UCSD-AML1 (cell line): ENCODE measurements at regions not wholly inside any gene's neighbourhood (a gene's known extent, or its start where the extent isn't known, plus 50 kb on each side); places are given as distances from the start of the nearest gene placed in this dataset.
"Not testable (repeated sequence)": the region's sequence is repeated elsewhere in the genome, so short reads cannot be mapped to it uniquely, and the experiment has no call there.

Source experiments
- DNase-seq: peaks from one replicate; lab custom pipeline; 2025; ENCODE audit not compliant: unreplicated experiment; lab: John Stamatoyannopoulos, UW

DNA sequence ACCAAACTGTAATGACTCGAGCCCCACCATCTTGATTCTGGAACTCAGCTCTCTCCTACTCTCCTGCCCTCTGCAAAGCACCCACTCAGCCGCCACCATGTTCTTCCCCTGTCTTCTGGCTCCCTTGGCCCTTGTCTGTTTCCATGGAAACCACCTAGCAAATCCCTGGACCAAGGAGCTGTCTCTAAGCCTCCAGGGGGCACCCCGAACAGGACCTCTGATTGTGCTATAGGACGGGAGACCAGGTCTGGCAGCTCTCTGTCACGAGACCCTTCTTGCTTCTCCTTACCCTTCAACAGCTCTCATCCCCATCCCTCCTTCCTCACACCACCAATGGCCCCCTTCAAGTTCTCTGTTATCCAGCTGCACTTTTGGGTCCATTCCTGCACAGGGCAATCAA, 277.7 kb upstream of the ZNF507 start:
- DNase-seq = no peak

DNA sequence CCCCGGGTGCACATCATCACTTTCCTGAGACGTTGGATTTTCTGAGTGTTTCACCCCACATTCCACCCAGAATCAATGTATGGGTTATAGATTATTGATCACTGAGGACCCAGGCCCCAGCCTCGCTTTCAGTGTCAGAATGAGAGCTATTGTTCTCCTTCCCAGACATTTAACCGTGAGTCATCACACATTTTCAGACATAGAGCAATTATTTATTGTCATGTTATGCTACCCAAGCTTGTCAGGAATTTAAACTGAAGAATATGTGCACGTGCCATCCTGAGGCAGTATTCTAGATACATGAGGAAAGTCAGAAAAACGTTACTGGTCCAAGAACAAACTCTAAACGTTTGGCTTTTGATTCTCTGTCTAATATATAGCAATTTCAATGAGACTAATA, 276.6 kb upstream of the ZNF507 start:
- DNase-seq = no peak

DNA sequence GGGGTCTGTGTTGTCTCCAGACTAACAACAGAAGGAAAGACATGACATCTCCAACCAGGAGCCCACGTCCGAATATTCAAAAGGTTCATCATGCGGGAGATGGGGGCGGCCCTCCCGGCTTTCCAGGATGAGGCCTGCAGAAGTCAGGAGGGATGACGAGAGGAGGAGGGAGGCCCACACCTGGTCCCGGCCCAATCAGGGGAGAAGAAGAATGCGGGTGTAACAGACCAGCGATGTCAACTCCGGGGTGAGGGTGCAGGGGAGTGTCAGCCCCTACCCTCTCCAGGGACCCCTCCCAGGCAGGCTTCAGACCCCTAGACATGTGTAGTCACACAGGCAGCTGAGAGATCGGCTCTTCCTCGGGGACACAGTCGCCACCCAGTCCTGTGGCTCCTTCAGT, 275.3 kb upstream of the ZNF507 start:
- no peak for DNase-seq

DNA sequence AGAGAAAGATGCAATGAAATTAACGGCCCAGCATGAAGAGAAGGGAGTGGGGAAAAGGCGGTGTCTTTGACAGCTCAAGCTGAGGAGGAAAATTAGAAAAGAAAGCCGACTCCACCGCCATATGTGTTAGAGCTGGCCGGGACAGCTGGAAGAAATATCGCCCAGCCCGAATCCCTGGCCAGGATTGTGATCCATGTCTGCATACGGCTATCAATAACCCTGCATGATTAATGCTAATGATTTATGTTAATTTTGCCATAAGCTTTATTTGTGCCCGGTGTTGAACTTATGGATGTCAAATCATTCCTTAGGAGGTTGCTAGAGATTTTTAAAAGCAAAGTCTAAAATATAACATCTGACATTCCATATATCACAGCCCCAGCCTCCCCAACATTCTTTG, 263.4 kb upstream of the ZNF507 start:
- no peak for DNase-seq

DNA sequence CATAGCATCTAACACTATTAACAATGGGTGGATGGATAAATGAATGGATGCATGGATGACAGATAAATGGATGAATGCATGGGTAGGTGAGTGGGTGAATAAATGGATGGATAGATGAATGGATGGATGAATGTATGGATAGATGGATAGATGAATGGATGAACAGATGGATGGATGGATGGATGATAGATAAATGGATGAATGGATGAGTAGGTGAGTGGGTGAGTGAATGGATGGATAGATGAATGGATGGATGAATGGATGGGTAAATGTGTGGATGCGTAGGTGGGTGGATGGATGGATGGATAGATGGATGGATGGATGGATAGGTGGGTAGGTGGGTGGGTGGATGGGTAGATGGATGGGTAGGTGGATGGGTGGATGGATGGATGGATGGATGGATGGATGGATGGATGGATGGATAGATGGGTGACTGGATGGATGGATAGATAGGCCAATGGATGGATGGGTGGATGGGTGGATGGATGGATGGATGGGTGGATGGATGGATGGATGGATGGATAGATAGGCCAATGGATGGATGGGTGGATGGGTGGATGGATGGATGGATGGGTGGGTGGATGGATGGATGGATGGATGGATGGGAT, 260.6 kb upstream of the ZNF507 start:
- DNase-seq = not testable (repeated sequence)

DNA sequence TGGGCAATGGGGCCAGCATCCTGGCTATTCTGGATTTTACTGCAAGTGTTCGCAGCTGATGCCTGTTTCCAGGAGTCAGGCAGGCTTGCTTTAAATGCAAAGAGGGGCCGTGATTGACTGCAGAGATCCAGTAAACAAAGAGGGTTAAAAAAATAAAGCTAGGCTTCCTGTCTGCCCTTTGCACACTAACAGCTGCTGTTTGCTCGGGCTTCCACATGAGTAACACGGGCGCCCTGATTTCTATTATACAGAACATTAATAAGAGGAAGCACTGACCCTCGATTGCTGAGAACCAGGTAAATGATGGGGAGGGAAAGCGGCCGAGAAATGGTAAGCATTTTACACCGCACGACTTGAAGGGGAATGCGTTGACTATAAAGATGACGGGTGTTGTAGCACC, 254.2 kb upstream of the ZNF507 start:
- DNase-seq = no peak

DNA sequence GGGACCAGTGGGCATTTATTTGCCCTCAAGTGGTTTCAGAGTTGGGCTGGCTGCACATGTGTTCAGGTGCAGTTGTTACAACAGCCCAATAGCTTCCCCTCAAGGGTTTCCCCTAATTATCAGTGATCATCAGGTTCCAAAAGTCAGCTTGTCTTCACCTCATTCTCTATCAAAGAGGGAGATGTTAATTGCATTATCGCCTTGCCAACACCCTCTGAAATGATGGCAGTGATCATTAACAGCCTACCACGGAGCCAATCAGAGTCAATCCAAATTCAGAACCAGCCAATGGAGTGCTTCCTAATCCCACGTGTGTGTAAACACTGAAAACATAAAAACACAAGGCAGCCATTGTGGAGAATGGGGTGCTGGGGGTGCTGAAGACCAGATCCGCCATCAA, 248.4 kb upstream of the ZNF507 start:
- no peak for DNase-seq

DNA sequence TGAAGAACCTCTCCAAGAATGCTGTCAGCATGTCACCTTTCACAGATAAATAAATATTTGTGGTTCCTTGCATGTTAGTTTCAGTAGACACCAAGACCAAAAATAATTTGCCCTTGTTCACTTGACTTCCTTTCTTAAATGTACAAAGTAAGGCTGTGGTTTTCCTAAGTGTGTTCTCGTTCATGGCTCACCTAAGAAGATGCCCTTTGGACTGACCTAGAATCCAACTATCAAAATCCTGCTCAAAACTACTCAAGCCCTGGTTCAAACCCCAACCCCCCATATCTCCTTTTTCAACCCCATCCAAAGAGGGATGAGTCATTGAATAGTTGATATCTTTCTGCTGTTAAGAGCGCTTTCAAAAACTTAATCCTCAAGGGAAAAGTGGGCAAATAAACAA, 247.8 kb upstream of the ZNF507 start:
- DNase-seq = no peak

DNA sequence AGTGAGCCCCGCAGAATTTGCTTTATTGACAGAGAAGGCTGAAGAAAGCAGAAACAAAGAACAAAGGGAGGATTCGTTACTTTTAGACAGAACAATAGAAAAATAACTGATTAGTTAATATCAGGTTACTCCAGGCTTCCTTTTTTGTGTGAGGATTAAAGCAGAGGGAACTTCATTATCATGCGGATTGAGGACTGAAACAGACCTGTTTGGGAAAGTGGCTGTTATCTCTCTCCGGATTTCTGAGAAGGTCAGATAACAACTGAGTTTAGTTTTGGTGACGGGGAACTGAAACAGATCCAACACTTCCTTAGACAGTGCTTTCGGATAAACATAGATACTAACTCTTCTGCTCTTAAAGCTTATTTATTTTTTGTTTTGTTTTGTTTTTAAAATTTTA, 246.4 kb upstream of the ZNF507 start:
- DNase-seq = no peak

DNA sequence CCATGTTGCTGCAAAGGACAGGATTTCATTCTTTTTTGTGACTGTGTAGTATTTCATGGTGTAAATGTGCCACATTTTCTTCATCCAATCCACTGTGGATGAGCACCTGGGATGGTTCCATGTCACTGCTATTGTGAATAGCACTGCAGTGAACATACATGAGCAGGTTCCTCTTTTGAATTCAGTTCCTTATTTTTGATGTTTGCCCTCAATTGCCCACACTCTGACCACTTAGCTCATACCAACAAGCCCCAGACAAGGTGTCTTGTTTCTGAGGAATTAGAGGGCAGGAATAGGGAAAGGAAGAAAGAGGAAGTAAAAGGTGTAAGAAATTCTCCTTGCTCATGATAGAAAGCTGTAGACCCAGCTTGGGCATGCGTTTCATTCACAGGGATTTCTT, 244.2 kb upstream of the ZNF507 start:
- no peak for DNase-seq

DNA sequence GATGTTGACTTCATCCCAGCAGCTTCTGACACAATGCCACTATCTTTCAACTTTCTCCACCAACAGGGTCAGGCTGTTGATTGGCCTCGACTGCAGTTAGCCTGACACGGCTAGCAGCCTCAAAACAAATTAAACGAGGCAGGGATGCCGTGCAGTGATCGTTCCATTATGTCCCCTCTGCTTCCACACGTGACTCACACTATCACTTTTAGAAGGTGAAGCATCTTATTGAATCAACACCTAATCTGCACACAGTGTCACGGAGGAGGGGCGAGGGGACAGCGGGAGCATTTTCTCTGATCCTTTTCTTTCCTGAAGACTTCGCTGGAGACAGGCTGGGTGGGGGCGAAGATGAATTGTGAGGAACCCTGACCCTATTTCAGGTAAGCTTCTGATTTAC, 241.9 kb upstream of the ZNF507 start:
- DNase-seq = no peak

DNA sequence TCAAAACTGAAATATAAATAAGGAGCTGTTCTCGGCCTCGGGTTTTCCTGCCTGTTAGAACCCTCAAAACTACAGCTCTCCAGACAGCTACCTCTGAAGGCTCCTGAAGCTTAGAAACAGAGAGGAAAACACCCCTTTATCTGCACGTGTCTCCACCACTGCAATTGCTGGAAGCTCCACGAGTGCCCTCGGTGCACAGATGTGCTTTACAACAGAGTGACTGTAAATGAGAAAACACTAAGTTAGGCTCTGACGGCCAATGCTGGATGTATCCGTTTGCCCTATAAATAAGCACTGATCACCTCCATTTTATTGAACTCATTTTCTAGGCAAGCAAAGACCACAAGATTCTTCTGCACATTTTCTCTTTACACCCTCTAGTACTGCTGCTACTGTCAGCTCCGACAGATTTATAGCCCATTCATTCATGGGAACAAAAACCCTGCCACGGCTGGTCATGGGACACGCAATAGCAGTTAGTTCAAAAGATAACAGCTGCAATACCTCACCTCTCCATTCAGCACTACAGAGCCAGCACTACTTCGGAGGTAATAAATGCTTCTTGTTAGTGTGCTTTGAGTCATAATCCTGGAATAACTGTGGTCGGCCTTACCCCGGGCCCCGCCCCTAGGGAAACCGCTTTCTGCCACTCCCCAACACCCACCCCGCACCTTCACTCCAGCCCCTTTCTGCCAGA, 241.1 kb upstream of the ZNF507 start:
- DNase-seq = no peak

DNA sequence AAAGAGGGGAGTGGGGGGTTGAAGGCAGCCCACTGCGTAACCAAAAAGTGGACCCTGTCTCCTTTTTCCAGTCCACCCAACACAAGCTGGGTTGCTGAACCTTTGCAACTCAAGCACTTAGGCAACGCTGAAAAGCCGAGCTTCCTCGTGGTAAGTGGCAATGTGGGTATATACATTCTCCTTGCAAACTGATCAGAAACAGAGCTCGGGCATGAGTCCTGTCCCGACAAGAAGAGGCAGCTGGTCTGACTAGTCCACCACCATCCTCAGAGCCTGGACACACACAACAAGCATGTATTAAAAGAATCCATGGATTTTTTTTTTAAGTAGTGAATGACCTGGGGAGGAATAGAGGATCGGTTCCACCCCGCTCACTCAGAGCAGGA, 240.6 kb upstream of the ZNF507 start:
- DNase-seq = no peak

DNA sequence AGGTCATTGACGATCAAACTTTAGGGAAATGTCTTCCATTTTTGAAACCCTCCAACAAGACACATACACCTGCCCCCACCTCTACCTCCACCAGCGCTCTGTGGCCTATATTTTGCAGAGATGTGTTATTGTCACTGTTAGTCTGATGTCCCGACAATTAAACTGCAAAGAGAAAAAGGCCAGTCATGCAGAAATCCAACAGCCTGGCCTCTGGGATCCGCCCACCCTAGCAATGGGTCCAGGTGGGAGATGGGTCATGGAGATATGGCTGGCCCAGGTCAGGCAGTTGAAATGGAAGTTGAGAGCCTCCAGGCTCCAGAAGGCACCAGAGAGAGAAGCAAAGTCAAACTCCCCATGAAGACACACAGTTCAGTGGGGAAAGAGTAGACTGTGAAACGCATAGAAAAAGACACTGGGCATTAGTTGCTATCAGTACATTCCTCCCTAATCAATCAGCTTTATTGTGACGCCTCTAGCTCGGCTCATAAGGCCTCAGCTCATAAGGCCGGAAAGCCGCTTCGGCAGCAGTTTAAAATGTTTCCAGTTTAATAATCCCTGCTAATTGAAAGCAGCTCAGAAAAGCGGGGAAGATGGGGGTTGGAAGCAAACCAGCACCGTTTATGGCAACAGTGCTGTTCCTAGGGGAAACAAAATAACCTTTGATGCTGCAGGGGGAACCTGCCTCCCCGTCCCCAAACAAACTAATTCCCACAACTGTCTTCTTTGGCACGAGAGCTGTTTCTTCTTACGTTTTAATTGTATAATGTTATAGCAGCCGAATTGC, 239.7 kb upstream of the ZNF507 start:
- DNase-seq = no peak

DNA sequence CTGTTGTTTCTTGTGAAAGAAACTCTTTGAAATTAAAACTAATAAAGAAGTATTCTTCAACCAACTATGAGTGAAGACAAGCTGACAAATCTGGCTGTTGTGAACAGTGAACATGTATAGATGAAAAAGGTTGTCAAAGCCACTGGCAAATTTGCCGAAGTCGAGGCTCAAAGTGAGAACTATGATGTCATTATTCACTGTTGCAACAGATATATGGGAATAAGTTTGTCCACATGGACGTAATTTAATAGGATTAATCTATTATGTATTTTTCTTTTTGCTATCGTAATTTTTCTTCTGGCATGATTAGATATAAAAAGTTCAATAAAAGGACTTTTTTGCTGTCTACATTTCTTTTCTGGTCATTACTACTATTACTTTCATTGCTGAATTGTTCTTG, 223.2 kb upstream of the ZNF507 start:
- no peak for DNase-seq

DNA sequence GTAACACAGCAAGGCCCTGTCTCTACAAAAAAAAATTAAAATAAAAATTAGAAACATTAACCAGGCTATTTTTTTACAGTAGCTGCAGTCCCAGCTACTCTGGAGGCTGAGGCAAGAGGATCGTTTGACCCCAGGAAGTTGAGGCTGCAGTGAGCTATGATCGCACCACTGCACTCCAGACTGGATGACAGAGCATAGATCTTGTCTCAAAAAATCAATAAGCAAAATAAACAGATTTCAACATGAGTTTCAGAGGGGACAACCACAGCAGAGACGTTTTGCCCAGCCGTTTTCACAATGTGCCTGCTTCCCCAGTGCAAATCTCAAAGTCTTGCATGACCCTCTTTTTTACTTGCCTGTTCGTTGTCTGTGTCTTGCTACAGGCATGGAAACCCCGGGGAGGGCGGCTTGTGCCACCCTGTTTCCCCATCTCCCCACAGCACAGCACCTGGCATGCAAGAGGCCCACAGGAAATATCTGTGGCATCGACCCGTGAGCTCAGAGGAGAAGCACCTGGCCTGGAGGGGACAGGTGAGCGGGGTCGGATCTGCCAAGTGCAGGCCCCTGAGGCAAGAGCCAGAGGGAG, 222.0 kb upstream of the ZNF507 start:
- DNase-seq = no peak

DNA sequence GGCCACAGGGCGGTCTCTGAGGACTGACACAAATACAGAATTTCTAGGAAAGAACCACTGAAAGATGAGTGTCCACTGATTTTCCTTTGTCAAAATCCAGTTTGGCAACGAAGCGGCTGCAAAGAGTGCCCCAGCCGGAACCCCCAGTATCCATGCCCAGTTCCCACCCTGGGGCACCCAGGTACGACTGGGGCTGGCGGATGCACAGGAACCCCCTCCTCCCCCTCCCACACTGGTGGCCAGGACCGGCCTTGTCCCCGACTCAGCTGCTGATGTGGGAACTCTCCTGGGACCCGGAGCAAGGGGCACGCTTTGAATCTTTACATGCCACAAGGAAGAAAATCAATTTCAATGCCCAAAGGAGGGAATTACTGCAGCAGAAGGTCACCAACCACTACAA, 220.8 kb upstream of the ZNF507 start:
- DNase-seq = no peak

DNA sequence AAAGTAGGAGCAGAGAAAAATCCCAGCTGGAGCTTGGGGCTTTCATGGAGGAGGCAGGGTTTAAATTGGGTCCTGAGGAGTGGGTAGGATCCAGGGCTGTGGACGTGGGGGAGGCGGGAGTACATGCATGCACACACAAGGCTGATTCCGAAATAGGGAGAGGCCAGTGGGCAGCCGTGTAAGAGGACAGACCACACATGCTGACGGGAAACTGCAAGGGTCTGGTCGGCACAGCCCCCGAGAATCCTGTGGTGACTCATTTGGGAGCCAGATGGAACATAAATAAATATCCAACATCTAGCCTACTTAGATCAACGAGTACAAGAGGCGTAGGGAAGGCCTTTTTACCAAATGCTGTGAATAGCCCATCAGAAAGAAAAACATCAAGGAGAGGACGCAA, 216.3 kb upstream of the ZNF507 start:
- no peak for DNase-seq

DNA sequence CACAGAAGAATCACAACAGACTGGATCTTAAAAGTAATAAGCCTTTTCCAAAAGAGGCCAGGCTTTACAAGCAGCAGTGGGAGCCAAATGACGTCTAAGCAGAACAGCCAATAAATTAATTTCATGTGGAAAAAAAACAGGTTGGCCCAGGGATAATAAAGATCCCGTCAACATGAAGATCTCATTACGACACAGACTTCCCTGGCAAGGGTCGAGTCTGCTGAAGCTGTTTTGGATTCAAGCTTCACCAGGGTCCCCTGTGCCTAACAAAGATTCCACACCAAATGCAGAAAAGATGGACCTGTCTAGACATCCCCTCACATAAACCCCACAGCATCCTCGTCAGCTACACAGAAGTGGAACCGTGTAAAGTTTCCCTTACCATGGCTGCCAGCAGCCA, 215.1 kb upstream of the ZNF507 start:
- no peak for DNase-seq

DNA sequence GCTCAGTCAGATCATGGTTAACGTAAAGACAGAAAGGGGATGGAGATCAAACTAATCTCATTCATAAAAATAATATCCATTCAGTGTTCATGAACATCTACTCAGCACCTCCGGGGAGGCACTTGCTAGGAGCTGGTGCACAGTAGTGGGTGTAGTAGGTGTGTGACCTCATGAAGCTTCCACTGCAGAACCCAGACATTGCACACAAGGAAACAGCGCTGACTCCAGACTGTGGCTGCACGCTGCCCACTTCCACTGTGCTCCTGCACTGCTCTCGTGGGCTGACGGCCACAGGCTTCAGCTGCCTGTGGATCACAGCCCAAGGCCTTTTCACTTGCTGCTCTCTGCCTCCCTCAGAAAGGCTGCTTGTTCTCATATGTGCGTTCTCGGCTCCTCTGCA, 214.4 kb upstream of the ZNF507 start:
- DNase-seq = no peak

DNA sequence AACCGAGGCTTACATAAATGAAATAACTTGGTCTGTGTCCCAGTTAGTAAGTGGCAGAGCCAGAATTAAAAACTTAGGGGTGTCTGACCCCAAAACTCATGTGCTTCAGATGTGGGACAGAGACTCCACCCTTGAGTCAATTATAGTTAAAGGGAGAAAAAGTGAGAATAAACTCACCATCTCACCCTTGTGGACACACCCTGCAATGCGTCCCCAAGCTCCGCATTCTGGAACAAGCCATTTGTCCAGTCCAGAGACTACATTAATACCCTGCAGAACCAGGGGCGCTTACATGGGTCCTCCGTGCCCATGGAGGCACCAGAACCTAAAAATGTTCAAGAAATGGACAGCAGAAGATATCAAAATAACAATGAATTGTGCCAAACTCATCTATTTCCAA, 207.0 kb upstream of the ZNF507 start:
- no peak for DNase-seq

DNA sequence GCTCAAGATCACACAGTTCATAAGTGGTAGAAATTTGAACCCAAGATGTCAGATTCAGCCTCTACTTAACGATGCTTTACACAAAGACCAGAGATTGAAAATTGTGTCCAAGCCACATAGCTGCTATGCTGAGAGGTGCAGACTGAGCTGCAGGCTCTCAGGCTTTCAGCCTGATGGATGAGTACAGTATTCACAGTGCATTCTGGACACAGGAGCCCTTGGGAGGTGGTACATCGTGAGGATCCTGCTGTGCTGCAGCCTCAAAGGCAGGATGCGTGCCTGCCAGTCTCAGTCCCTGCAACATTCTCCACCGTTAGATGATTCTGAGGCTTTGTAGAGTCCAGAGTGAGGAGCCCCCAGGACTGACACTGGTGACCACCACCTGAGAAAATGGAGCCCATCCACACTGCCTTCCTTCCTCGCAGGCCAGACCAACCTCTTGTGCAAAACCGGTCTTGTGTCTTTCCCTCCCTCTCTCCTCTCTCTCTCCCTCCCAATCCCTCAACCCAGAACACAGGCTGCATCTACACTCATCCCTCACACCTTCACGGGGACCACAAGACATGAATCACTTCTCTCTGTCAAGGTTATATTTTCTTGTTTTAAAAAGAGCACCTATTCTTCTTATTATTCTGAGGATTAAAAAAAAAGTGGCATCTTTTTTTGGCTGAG, 203.4 kb upstream of the ZNF507 start:
- DNase-seq = no peak
